GM18858 (cell line): ENCODE measurements at regions not wholly inside any gene's neighbourhood (a gene's known extent, or its start where the extent isn't known, plus 50 kb on each side); places are given as distances from the start of the nearest gene placed in this dataset.
"Not testable (repeated sequence)": the region's sequence is repeated elsewhere in the genome, so short reads cannot be mapped to it uniquely, and the experiment has no call there.

Source experiments
- ATAC-seq: cut with Tn5 transposase; IDR thresholded peaks from one replicate; pipeline ENCODE4 v1.9.1; 2021; ENCODE audit not compliant: unreplicated experiment

DNA sequence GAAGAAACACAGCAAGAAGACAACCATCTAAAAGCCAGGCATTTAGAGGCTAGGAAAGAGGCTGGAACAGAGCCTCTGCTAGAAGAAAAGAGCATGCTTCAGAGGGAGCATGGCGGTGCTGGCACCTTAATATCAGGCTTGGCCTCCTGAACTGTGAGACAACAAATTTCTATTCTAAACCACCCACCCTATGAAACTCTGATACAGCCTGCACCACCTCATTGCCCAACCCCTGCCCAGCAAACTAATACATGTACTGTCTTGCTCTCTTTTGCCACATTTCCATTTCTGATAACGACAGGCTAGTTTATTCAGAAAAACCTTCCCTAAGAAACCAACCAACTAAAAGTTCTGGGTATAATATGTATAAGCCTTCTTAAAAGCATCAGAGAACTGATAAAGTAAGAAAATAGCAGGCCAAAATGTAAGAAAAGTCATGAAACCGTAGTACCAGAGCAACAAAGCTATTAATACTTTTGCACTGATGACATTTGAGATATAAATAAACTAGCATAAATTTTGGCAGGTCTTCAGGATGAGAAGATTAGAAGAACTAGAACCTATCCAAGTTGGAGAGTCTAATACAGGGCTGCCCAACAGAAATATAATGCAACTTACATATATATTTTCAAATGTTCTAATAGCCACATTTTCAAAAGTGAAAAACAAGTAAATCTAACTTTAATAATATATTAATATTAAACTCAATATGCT is 184.7 kb upstream of the HSF2 start:
- ATAC-seq = no peak

DNA sequence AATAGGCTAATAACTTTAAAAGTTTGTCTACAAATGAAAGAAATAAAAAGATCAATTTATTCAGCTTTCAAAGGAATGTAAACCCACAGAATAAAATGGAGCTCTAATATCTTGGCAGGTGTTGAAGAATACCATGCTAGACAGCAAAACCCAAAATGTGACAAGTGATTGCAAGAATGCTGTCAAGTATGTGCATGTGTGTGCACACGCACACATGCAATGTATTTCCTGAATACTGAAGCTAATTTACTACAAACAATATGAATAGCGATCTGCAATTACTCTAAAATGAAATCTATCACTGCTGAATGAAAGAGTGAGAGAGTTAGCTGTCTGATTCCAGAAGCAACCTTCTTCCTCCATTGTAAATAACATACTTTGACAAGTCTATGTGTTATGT is 179.2 kb upstream of the HSF2 start:
- ATAC-seq = no peak

DNA sequence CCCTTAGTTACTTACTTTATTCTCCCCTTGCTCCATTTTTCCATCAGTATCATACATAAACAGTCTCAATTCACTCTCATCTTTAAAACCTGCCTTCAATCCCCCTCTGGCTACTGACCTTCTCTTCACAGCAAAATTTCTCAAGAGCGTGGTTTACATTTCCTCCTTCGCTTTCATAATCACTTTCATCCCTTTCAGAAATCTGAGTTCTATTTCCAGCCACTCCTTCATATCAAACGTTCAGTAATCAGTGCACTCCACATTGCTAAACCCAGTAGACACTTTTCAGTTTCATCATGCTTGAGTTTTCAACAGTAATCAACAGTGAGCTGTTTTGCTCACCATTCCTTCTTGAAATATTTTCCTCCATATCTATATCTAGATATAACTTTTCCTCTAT is 176.7 kb upstream of the HSF2 start:
- ATAC-seq = no peak

DNA sequence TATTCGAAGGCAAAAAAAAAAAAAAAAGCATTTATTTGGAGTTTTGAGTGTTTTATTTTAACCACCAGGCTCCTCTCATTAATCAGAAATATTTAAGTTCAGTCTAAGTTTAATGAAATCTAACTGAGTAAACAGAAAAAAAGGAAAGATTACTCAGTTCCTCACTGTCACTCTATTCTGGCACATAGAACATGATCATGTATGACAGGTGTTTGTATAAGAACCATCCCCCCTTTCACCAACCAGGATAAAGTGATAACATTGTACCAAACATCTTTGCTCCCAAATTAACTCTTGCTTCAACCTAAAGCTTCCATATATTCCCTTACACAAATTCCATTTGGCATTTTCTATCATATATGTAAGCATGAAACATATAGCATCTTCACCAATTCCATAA is 176.2 kb upstream of the HSF2 start:
- no peak for ATAC-seq

GRCh38 chr6:122238861-122239260 is 160.6 kb upstream of the HSF2 start:
- no peak for ATAC-seq

GRCh38 chr6:122246906-122247658 is 152.4 kb upstream of the HSF2 start:
- no peak for ATAC-seq

DNA sequence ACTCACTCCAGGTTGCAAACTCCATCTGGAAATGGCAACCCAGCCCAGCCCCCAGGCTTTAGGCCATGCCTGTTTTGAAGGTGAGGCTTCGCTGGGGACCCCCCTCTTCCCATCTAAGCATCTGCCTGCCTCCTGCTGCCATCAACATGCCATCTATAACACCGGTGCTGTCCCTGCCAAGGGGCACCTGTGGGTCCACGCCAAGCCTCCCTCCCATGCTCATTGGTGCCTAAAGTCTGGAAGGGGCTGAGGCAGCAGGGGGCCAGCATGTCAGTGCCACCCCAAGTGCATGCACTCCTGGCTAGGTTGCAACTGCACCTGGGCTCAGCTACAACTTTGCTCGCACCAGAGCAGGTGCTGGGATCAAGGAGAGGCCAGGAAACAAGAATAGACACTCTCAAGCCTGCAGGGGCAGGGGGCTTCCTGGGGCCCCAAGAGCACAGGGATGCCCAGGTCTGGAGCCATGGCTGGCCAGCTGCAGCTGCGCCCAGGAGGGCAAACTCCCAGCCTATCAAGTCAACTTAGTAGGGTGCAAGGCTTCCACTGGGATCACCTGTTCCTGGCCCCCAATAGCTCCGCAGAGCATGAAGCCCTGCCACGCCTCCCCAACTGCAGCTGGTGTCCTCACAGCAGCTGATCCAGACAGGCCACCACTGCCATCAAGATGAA is 151.3 kb upstream of the HSF2 start:
- ATAC-seq = no peak

GRCh38 chr6:122248844-122249243 is 150.6 kb upstream of the HSF2 start:
- no peak for ATAC-seq

GRCh38 chr6:122258839-122259238 is 140.6 kb upstream of the HSF2 start:
- ATAC-seq = no peak

DNA sequence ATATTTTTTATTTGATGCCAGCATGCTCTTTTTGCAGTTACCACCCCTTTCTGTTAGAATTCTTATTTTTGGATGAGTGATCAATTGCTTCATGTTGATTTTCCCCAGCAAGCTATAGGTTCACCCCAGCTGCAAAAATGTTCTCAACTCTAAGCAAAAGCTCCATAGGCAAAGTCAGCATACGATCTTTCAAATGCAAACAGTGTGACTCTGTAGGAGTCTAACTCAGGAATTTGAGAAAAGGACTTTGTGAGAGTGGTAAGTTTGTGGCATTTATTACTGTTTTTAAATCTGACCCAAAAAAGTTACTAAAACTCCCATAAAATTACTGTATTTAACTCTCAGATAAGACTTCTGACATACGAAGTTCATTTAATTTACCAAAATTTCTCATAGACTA is 134.9 kb upstream of the HSF2 start:
- no peak for ATAC-seq

GRCh38 chr6:122265755-122266154 is 133.7 kb upstream of the HSF2 start:
- no peak for ATAC-seq

DNA sequence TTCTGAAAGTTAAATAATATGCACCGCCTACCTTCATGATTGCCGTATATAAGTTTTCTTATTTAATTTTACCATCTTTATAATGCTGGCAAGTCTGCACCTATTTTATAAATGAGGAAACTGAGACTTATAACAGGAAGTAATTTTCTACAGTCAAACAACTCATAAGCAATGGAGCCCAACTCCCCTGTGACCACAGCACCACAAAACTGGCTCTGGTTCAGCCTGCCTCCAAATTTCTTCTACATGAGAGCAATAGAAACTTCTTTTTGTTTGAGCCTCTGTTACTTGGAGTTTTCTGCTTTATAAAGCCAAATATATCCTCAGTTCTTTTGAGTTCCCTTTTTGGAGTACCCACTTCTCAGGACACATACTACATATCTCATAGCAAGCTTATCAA is 131.1 kb upstream of the HSF2 start:
- ATAC-seq = no peak

DNA sequence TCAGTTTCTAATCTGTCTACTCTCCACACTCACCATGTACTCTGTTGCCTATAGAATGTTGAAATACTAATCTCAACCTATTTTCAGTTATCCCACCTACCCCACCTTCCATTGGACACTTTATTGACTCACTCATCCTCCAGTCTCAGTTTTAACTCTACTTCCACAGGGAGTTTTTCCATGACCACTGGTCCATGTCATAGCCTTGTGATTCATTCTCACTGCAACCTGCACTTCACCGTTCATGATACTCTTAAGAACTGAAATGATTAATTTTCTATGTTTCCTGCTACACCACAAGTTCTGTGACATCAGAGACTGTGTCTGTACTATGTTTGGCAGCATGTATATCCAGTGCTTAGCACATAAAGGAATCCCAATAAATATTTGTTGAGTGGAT is 122.8 kb upstream of the HSF2 start:
- no peak for ATAC-seq

DNA sequence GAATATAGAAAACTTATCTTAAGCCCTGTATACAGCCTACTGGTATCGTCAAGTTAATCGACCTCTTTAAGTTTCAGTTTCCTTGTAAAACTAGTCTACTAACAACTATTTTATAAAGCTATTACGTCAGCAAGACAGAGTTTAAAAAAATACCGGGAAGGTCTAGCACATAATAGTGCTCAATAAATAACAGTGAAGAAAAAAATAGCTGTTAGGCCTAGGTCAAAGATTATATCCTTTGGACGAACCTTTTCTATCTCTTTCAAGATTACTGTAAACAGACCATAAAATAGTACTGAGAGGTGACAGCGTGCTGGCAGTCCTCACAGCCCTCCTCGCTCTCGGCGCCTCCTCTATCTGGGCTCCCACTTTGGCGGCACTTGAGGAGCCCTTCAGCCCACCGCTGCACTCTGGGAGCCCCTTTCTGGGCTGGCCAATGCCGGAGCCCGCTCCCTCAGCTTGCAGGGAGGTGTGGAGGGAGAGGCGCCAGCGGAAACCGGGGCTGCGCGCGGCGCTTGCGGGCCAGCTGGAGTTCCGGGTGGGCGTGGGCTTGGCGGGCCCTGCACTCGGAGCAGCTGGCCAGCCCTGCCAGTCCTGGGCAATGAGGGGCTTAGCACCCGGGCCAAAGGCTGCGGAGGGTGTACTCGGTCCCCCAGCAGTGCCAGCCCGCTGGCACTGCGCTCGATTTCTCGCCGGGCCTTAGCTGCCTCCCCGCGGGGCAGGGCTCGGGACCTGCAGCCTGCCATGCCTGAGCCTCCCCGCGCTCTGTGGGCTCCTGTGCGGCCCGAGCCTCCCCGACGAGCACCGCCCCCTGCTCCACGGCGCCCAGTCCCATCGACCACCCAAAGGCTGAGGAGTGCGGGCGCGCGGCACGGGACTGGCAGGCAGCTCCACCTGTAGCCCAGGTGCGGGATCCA is 119.1 kb upstream of the HSF2 start:
- ATAC-seq = not testable (repeated sequence)

- no peak for ATAC-seq
These were observed 115.6 kb upstream of the HSF2 start for GRCh38 chr6:122283884-122284283.

DNA sequence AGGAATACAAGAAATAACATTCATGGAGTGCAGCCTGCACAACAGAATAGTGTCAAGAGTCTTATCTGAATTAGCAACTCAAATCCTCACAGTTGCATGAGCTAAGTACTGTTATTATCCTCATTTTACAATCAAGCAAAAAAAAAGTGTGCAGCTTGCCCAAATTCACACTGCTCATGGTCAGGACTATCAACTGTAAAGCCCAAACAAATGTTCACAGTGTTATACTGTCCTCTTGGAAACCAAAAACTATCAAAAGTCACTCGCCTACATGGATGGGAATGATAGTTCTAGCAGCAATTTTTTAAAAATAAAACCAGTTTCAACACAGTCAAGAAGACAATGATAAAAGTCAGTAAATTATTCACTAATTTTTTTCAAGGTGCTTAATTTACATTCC is 114.6 kb upstream of the HSF2 start:
- no peak for ATAC-seq

DNA sequence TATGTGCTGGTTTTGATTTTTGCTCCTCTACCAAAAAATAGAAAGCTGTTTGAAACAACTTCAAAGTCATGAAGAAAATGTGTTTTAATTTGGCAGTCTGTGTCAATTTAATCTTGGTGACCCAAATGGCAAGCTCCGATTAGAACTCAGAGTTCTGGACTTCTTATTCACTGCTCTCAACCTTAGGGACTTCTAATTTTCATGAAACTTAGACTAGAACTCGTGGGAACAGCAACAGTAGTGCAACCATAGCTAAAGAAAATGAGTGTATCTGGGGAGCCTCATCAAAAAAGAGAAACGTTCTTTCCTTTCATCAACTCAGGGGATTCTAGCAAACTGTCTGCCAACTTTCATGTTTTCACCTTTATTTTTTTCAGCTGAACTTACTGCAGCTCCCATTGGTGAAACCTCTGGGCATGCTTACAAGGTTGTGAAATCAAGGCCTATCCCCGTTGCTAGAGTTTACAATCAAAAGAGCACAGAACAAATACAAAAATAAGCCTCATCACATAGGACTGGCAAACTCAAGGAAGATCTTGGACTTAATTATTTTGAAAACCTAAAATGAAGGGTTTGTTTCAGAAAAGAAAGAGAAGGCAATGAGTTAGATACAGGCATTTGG is 114.0 kb upstream of the HSF2 start:
- ATAC-seq = no peak

- ATAC-seq = no peak
These were observed 112.9 kb upstream of the HSF2 start for GRCh38 chr6:122286512-122286911.

DNA sequence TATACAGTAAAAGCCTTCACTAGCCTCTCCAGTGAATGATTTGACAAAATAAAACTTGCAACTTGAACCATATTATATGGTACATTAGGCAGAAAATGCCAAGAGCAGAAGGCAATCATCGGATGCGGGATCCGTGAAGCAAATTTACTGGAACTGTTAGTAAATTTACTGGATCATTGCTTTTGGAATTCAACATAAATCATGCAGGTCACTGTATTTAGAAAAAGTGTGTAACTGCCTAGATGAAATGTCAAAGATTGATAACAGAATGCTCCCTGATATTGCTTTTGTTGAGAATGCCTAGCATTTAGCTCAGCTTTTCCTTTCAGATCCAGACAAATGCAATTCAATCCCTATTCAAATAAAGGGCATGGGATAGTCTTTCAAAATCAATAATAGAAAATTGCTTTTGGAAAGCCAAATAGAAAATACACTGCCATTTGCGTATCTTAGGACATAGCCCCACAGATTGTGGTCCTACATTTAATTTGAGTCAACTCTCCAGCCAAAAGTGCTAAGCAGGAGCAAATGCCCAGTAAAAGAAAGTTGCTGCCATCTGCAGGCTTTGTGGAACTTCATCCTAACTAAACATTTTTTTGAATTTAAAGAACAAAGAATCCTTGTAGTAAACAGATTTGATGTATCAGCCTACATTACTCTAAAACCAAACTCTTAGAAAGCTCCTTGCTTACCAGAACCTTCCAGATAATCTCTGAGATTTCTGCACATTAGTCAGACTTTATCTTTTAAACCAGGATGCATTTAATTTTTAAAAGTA is 109.5 kb upstream of the HSF2 start:
- no peak for ATAC-seq

DNA sequence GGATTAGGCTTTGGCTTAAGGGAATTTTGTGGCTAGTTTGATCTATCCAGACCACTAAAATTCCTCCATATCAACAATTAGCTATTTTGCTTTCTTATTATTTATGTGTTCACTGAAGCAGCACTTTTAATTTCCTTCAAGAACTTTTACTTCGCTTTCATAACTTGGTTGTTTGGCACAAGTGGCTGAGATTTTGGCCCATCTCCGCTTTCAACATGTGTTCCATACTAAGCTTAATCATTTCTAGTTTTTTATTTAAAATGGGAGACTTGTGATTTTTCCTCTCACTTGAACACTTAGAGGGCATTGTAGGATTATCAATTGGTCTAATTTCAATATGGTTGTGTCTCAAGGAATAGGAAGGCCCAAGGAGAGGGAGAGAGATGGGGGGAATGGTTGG is 102.4 kb upstream of the HSF2 start:
- ATAC-seq = no peak
